ENCODE measurements at regions not wholly inside any gene's neighbourhood (a gene's known extent, or its start where the extent isn't known, plus 50 kb on each side); places are given as distances from the start of the nearest gene placed in this dataset.

DNA sequence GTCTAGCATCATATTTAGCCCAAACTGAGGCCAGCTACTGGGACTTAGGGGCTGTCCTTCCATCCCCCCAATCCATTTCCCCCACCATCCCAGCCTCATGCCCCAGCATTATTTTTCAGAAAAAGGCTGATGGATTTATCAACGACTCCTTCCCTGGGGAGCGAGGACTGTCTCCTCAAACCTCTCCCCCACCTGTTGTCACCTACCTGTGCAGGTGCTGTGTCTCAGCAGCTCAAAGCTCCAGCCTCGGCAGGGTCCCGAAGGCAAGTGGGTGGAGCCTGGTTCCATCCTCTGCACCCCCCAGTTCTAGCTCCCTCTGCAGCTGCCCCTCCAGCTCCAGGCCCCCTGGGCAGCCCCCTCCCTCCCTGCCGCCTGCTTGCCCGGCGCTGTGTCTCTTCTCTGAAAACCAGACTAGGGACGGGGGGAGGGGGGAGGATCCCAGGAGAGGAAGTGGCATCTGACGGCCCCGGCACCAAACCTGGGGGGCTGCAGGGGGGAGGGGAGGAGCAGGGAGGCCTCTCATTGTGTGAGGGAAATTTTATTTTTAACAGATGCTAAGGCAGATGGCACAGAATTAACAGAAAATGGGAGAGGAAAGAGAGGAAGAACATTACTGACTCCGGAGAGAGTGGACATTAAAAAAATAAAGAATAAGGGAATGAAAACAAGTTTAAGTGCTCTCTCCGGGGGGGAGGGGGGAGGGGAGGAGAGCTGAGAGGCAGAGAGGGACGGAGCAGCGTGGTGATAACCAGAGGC, 61.7 kb upstream of the PAX2 start:
- TF ChIP-seq, protein P1, sequence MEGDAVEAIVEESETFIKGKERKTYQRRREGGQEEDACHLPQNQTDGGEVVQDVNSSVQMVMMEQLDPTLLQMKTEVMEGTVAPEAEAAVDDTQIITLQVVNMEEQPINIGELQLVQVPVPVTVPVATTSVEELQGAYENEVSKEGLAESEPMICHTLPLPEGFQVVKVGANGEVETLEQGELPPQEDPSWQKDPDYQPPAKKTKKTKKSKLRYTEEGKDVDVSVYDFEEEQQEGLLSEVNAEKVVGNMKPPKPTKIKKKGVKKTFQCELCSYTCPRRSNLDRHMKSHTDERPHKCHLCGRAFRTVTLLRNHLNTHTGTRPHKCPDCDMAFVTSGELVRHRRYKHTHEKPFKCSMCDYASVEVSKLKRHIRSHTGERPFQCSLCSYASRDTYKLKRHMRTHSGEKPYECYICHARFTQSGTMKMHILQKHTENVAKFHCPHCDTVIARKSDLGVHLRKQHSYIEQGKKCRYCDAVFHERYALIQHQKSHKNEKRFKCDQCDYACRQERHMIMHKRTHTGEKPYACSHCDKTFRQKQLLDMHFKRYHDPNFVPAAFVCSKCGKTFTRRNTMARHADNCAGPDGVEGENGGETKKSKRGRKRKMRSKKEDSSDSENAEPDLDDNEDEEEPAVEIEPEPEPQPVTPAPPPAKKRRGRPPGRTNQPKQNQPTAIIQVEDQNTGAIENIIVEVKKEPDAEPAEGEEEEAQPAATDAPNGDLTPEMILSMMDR (IDR thresholded peaks at IDR 0.05): no peak
- peaks cover 4 to 87% (median 28%) of the 10 kb centered on the region in 3 donors for H3K27me3 ChIP-seq (ENCODE audit: insufficient read depth in 3 of 3, low read length in 2 of 3)
- intact Hi-C loops (cut with DNase I): no loop called here
- no peak for ATAC-seq
- no peak for DNase-seq
- H3K27ac ChIP-seq: no peak overlapping the region
- 2 to 3% (median 2%) methylated on average over 13 to 14 of the region's 14 CpGs for WGBS, 3 donors
- no peak overlapping the region for H3K4me3 ChIP-seq
- no peaks in the 10 kb centered on the region for H3K36me3 ChIP-seq (ENCODE audit: insufficient read depth in 1 of 2, low read depth in 1 of 2)
- H3K9me3 ChIP-seq: no peaks in the 10 kb centered on the region
- no peaks in the 10 kb centered on the region for H3K4me1 ChIP-seq

DNA sequence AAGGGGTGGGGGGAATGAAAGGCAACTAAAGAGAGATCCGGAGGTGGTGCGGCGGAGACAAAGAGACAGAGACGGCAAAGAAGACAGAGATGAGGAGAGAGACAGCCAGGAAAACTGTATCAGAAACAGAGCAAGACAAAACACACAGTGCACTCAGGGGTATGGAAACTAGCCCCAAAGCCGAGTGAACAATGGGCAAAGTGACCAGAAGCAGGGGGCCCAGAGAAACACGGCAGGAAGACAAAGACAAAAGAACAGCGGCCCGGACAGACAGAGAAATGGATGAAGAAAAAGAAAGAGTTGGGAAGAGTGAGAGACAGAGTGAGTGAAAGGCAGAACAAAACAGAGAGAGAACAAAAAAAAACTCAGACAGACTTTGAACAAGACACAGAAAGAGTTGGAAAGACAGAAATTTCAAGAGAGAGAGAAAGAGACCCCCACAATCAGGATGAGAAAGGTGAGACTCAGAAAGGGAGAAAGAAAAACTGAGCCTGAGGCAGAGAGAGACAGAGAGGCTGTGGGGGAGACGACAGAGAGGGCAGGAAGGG, 60.6 kb upstream of the PAX2 start:
- ATAC-seq (no peak), DNase-seq (no peak)
- TF ChIP-seq, protein P1 (IDR thresholded peaks at IDR 0.05): no peak
- H3K27me3 ChIP-seq (ENCODE audit: insufficient read depth in 3 of 3, low read length in 2 of 3): peaks cover 4 to 87% (median 28%) of the 10 kb centered on the region in 3 donors
- no peaks in the 10 kb centered on the region for H3K9me3 ChIP-seq
- H3K4me3 ChIP-seq: no peak overlapping the region
- H3K36me3 ChIP-seq (ENCODE audit: insufficient read depth in 1 of 2, low read depth in 1 of 2): no peaks in the 10 kb centered on the region
- no peaks in the 10 kb centered on the region for H3K4me1 ChIP-seq
- no peak overlapping the region for H3K27ac ChIP-seq
- intact Hi-C loops (cut with DNase I): no loop called here
- 4 to 5% (median 4%) methylated on average over 9 of the region's 9 CpGs for WGBS, 3 donors

DNA sequence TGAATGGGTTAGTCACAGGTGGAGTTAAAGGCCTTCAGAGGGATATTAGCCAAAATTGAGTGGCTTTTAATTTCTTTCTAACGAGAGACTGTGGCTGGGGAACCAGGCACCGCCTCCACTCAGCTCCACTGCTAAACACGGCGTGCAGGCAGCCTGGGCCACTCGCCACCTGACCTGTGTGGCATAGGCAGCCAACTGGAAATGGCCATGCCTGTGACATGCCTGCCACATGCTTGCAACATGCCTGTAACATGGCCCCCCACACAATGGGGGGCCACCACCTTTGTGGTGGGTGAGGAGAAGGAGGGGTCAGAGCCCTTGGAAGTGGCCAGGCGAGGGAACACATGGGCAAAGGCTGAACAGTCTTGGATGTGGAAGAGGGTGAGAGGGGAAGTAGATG, 60.1 kb upstream of the PAX2 start:
- Histone ChIP-seq H3K9me3 (no peaks in the 10 kb centered on the region), H3K27ac (no peak overlapping the region), H3K27me3 (ENCODE audit: insufficient read depth in 3 of 3, low read length in 2 of 3) (peaks cover 4 to 87% (median 28%) of the 10 kb centered on the region in 3 donors), H3K36me3 (ENCODE audit: insufficient read depth in 1 of 2, low read depth in 1 of 2) (no peaks in the 10 kb centered on the region), H3K4me3 (no peak overlapping the region), H3K4me1 (no peaks in the 10 kb centered on the region)
- no peak for ATAC-seq
- TF ChIP-seq, protein P1 (IDR thresholded peaks at IDR 0.05): no peak
- intact Hi-C loops (cut with DNase I): no loop called here
- WGBS, 3 donors: 30 to 36% (median 35%) methylated on average over 6 of the region's 6 CpGs
- DNase-seq: no peak

DNA sequence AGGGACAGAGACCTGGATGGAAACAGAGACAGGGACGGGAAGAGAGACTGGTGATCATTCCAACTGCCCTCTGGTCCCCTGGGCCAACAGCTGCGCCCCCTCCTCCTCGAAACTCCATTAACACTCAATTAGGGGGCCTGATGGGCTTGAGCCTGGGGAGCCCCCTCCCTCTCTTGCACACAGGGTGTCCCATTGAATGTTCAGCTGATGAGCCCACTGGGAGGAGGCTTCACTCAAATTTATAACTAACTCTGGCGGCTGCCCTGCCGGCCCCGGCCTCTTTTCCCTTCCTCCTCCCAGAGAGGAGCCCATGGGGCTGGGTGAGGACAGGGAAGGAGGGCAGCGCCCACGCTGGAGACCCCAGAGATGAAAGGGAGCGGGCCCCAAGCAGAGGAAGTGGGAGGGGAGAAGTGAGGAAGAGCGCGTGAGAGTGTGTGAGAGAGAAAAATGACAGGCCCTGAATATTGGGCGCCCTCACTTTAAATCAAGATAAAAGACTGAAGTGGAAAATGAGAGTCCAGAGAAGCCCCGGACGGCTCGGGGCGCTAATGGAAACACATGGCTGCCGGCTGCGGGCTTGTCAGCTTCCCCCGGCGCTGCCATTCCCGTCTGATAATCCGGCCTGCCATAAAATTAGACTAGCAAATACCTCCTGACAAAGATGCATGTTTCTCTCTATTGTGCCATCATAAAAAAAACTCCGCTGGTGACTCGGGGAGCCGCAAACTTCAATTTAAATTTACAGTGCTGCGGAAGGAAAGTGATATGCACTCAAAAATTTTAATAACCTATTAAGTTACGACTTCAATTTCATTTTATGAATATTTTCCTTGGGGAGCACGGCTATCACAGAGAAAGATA, 58.0 kb upstream of the PAX2 start:
- TF ChIP-seq, protein P1 (IDR thresholded peaks at IDR 0.05): no peak
- WGBS, 3 donors: 5 to 10% (median 8%) methylated on average over 27 to 28 of the region's 28 CpGs
- DNase-seq (no peak), ATAC-seq (no peak)
- no peaks in the 10 kb centered on the region for H3K9me3 ChIP-seq
- H3K27ac ChIP-seq: no peak overlapping the region
- no peaks in the 10 kb centered on the region for H3K36me3 ChIP-seq (ENCODE audit: insufficient read depth in 1 of 2, low read depth in 1 of 2)
- intact Hi-C loops (cut with DNase I): no loop called here
- no peaks in the 10 kb centered on the region for H3K4me1 ChIP-seq
- H3K27me3 ChIP-seq (ENCODE audit: insufficient read depth in 3 of 3, low read length in 2 of 3): peaks cover 4 to 78% (median 28%) of the 10 kb centered on the region in 3 donors
- H3K4me3 ChIP-seq: no peak overlapping the region
